Breast epithelium (tissue), 3 donors: ENCODE measurements at regions not wholly inside any gene's neighbourhood (a gene's known extent, or its start where the extent isn't known, plus 50 kb on each side); places are given as distances from the start of the nearest gene placed in this dataset.

Source experiments
- CTCF ChIP-seq, 3 donors: fragments of 450-650 bp; IDR thresholded peaks; one replicate each; pipeline ENCODE4 v1.5.1; 2016 to 2017; ENCODE audit warnings: antibody characterized with exemption in 3 of 3, mild to moderate bottlenecking in 3 of 3, moderate library complexity in 3 of 3
- POLR2A ChIP-seq: fragments of 450-650 bp; IDR thresholded peaks from one replicate; pipeline ENCODE4 v1.6.1; 2016; ENCODE audit warnings: antibody characterized with exemption, mild to moderate bottlenecking, moderate library complexity
- POLR2AphosphoS5 ChIP-seq, 3 donors: sonication (generic); formaldehyde crosslinking; IDR thresholded peaks; one replicate each; pipeline ENCODE4 v1.6.1; 2017; ENCODE audit warnings: antibody characterized with exemption in 3 of 3

- no peak for TF ChIP-seq POLR2A
- no peak for TF ChIP-seq CTCF (IDR thresholded peaks at IDR 0.05)
- no peak for TF ChIP-seq POLR2AphosphoS5 (IDR thresholded peaks at IDR 0.05)
Measured at GRCh38 chr13:99448546-99448945, 52.7 kb upstream of the TM9SF2 start.
